IPS DF 4.7 (cell line): ENCODE measurements at regions not wholly inside any gene's neighbourhood (a gene's known extent, or its start where the extent isn't known, plus 50 kb on each side); places are given as distances from the start of the nearest gene placed in this dataset.
"Not testable (repeated sequence)": the region's sequence is repeated elsewhere in the genome, so short reads cannot be mapped to it uniquely, and the experiment has no call there.

Experiments
- DNase-seq: peaks from one replicate; pipeline ENCODE4 v3.0.0-alpha.2; 2013; ENCODE audit warnings: low spot score; ENCODE audit errors: extremely low read depth

- no peak for DNase-seq
Measured at GRCh38 chr5:40453689-40454088, 226.0 kb upstream of the PTGER4 start.

GRCh38 chr5:40452874-40453624 lies 226.7 kb upstream of the PTGER4 start:
- no peak for DNase-seq

GRCh38 chr5:40447438-40447837 lies 232.3 kb upstream of the PTGER4 start:
- DNase-seq: no peak

GRCh38 chr5:40446910-40447309 lies 232.8 kb upstream of the PTGER4 start:
- DNase-seq: no peak

GRCh38 chr5:40442346-40442745 lies 237.4 kb upstream of the PTGER4 start:
- DNase-seq: no peak

DNA sequence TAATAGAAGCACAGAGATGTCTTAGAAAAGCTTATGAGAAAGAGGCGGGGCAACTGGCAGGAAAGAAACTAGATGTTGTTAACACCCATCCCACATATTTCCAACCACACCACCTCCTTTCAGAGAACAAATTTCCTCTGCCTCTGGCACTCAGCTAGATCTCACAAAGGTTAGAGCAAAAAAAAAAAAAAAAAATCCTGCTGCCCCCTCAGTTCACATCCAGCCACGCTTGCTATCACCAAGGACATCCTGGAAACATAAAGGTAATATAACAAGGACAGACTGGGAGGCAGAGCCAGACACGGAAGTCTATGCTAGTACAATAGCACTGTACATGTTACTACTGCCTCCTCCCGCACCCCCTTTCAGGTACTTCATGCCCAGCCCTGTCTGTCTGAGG lies 238.0 kb upstream of the PTGER4 start:
- no peak for DNase-seq

GRCh38 chr5:40440746-40441145 lies 239.0 kb upstream of the PTGER4 start:
- DNase-seq: no peak

- not testable (repeated sequence) for DNase-seq
Measured at GRCh38 chr5:40439103-40439502, 240.6 kb upstream of the PTGER4 start.

DNA sequence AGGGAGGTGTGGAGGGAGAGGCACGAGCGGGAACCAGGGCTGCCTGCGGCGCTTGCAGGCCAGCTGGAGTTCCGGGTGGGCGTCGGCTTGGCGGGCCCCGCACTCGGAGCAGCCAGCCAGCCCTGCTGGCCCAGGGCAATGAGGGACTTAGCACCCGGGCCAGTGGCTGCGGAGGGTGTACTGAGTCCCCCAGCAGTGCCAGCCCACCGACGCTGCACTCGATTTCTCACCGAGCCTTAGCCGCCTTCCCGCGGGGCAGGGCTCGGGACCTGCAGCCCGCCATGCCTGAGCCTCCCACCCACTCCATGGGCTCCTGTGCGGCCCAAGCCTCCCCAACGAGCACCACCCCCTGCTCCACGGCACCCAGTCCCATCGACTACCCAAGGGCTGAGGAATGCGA lies 241.1 kb upstream of the PTGER4 start:
- not testable (repeated sequence) for DNase-seq

GRCh38 chr5:40437452-40437861 lies 242.3 kb upstream of the PTGER4 start:
- no peak for DNase-seq

GRCh38 chr5:40436535-40437237 lies 243.0 kb upstream of the PTGER4 start:
- no peak for DNase-seq

DNA sequence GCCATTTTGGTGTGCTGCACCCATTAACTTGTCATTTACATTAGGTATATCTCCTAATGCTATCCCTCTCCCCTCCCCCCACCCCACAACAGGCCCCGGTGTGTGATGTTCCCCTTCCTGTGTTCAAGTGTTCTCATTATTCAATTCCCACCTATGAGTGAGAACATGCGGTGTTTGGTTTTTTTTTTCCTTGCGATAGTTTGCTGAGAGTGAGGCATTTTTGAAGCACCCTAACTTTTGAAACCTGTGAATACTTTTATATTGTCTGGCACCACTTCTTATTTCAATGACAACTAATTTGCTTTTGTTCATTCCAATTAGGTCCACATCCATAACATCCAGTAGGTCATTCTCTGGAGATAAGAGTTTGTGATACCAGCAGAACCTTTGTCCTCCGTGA lies 244.0 kb upstream of the PTGER4 start:
- DNase-seq: not testable (repeated sequence)

DNA sequence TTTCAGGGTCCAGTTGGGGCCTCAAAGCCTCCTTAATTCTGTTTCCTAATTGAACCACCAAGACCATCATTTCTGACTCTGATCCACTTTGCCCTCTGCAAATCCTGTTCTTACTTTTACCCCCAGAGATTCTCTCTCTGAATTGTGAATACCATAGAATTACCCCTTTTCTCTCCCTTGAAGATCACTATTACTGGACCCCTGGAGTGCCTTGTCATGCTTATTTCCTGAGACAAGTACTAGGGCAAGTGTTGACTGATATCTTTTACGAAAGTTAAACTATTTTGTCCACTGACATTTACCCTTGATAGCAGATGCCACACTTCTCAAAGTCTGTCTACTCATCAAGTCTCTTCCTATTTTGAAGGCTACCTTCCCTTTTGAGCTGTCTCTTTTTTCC lies 246.9 kb upstream of the PTGER4 start:
- DNase-seq: no peak

GRCh38 chr5:40431734-40432133 lies 248.0 kb upstream of the PTGER4 start:
- no peak for DNase-seq

DNA sequence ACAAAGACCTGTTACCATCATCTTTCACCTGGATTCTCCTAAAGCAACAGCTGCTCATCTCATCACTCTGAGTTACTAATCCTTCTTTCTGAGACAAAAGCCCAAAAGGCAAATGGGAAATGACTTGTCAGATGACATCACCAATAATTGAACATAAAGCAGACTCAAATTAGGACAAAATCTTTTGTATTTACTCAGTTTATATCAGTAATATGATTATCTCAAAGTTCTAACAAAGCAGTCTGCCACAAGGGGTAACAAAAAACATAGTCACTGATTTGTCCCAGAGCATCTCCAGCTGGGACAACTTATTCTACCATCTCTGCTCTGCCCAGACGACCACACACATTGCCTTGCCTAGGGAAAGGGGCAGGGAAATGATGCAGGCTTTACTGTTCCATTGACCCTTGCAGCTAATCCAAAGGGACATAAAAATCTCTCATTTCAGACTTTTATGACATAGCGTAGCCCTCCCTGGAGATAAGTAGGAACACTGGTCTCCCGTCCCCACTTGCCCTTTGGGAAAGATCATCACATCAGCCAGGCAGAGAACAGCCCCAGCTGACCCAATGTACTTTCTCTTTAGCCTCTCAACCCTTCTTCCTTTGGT lies 249.5 kb upstream of the PTGER4 start:
- DNase-seq: no peak

GRCh38 chr5:40429258-40430100 lies 250.2 kb upstream of the PTGER4 start:
- DNase-seq: no peak

GRCh38 chr5:40428815-40429214 lies 250.9 kb upstream of the PTGER4 start:
- DNase-seq: no peak

DNA sequence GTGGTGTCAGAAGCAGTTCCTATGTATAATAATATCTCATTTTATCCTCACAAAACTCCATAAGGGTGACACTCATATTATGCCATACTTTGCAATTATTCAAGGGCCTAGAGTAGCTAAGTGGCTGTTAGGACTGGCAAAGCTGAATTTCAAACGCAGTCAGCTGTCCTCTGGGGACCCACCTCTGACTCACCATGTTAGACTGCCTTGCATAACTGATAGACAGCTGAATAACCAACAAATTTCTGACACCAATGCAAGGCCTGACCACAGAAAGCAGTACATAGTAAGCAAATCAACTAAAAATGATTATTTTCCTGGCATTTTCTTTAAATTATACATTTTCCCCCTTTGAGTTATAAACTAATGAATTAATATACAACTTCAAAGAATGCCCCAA lies 251.6 kb upstream of the PTGER4 start:
- DNase-seq: no peak

DNA sequence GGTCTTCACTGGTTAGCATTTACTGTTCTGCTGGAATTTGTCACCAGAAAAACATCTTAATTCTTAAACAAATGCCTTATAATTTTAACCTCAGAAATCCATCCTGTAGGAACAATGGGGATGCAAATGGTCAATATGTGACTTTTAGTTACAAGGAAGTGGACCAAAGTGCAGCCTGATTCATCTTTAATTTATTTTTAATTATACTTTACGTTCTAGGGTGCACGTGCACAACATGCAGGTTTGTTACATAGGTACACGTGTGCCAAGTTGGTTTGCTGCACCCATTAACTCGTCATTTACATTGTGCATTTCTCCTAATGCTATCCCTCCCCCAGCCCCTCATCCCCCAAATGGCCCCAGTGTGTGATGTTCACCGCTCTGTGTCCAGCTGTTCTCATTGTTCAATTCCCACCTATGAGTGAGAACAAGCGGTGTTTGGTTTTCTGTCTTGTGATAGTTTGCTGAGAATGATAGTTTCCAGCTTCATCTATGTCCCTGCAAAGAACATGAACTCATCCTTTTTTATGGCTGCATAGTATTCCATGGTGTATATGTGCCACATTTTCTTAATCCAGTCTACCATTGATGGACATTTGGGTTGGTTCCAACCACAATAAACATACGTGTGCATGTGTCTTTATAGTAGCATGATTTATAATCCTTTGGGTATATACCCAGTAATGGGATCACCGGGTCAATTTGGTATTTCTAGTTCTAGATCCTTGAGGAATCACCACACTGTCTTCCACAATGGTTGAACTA lies 262.5 kb upstream of the PTGER4 start:
- not testable (repeated sequence) for DNase-seq

DNA sequence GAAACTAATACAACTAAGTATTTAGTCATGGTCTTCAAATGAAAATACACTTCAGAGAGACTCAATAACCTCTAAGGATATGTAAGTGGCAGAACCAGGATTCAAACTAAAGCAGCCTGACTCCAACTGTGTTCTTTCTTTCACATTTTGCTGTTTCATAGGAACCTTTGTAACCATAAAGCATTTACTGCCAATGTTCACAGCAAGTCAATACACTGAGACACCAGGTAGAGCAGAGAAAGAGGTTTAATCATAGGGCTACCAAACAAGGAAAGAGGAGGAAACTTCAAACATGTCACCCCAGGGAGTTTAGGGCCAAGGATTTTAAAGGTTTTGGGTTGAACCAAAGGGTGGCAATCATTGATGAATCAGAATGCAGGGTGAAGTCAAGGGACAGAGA lies 263.1 kb upstream of the PTGER4 start:
- DNase-seq: no peak

- no peak for DNase-seq
Measured at GRCh38 chr5:40416098-40416497, 263.6 kb upstream of the PTGER4 start.
